ENCODE measurements at regions not wholly inside any gene's neighbourhood (a gene's known extent, or its start where the extent isn't known, plus 50 kb on each side); places are given as distances from the start of the nearest gene placed in this dataset.

GRCh38 chr11:121829159-121829643 lies 286.8 kb downstream of the BLID start:
- BruUV-seq (replicated peaks) = no TSS peak
- Histone ChIP-seq H3K4me1 (ENCODE audit: insufficient read depth, low read length, poor library complexity, severe bottlenecking) (no peaks in the 10 kb centered on the region), H3K27ac (ENCODE audit: low read depth, low read length, poor library complexity, severe bottlenecking) (no peak overlapping the region), H4K20me1 (ENCODE audit: insufficient read depth, low read length) (no peaks in the 10 kb centered on the region), H3K36me3 (ENCODE audit: insufficient read depth, low read length) (no peaks in the 10 kb centered on the region), H3K9me2 (ENCODE audit: insufficient read depth, low read length) (no peaks in the 10 kb centered on the region), H3K9me3 (ENCODE audit: low read length) (peaks cover 13% of the 10 kb centered on the region), H3K79me2 (ENCODE audit: insufficient read depth, low read depth, low read length) (no peaks in the 10 kb centered on the region), H2AFZ (ENCODE audit: low read length) (no peak overlapping the region), H3K4me2 (ENCODE audit: low read length) (no peak overlapping the region), H3K4me3 (ENCODE audit: low read depth, low read length, poor library complexity, severe bottlenecking) (no peak overlapping the region)
- ChIA-PET POLR2A (interaction anchor here (0.7 kb wide), 1 partner anchor 26 kb away, joined by 3 read pairs; no protein-coding TSS in a partner anchor), CTCF (ENCODE audit: unreplicated experiment) (no interaction called here)
- no peak for DNase-seq (ENCODE audit: low spot score)
- intact Hi-C loops (cut with micrococcal nuclease; ENCODE audit: unreplicated experiment) = no loop called here
- TF ChIP-seq EZH2phosphoT487 (IDR thresholded peaks at IDR 0.05; ENCODE audit: borderline replicate concordance, low read depth, low read length) (no peak), CTCF (conservative IDR thresholded peaks at IDR 0.05; ENCODE audit: low read length) (no peak)

GRCh38 chr11:121814962-121815361 lies 301.1 kb downstream of the BLID start:
- Histone ChIP-seq H3K36me3 (ENCODE audit: insufficient read depth, low read length) (no peaks in the 10 kb centered on the region), H3K79me2 (ENCODE audit: insufficient read depth, low read depth, low read length) (no peaks in the 10 kb centered on the region), H3K9me2 (ENCODE audit: insufficient read depth, low read length) (no peaks in the 10 kb centered on the region), H3K4me1 (ENCODE audit: insufficient read depth, low read length, poor library complexity, severe bottlenecking) (no peaks in the 10 kb centered on the region), H4K20me1 (ENCODE audit: insufficient read depth, low read length) (no peaks in the 10 kb centered on the region), H3K4me3 (ENCODE audit: low read depth, low read length, poor library complexity, severe bottlenecking) (no peak overlapping the region), H3K4me2 (ENCODE audit: low read length) (no peak overlapping the region), H3K27ac (ENCODE audit: low read depth, low read length, poor library complexity, severe bottlenecking) (no peak overlapping the region), H3K9me3 (ENCODE audit: low read length) (0 out of 2 replicates have a peak, but pooled peaks cover 12% of the 10 kb centered on the region), H2AFZ (ENCODE audit: low read length) (no peak overlapping the region)
- ChIA-PET CTCF (ENCODE audit: unreplicated experiment) (no interaction called here), POLR2A (no interaction called here)
- no peak for TF ChIP-seq EZH2phosphoT487 (IDR thresholded peaks at IDR 0.05; ENCODE audit: borderline replicate concordance, low read depth, low read length)
- TF ChIP-seq CTCF (conservative IDR thresholded peaks at IDR 0.05; ENCODE audit: low read length) = no peak
- DNase-seq (ENCODE audit: low spot score) = no peak
- no TSS peak for BruUV-seq (replicated peaks)
- intact Hi-C loops (cut with micrococcal nuclease; ENCODE audit: unreplicated experiment) = no loop called here

GRCh38 chr11:121814296-121814695 lies 301.7 kb downstream of the BLID start:
- Histone ChIP-seq H3K36me3 (ENCODE audit: insufficient read depth, low read length) (no peaks in the 10 kb centered on the region), H3K9me2 (ENCODE audit: insufficient read depth, low read length) (no peaks in the 10 kb centered on the region), H3K79me2 (ENCODE audit: insufficient read depth, low read depth, low read length) (no peaks in the 10 kb centered on the region), H3K27ac (ENCODE audit: low read depth, low read length, poor library complexity, severe bottlenecking) (no peak overlapping the region), H4K20me1 (ENCODE audit: insufficient read depth, low read length) (no peaks in the 10 kb centered on the region), H3K4me1 (ENCODE audit: insufficient read depth, low read length, poor library complexity, severe bottlenecking) (no peaks in the 10 kb centered on the region), H3K9me3 (ENCODE audit: low read length) (0 out of 2 replicates have a peak, but pooled peaks cover 12% of the 10 kb centered on the region), H3K4me3 (ENCODE audit: low read depth, low read length, poor library complexity, severe bottlenecking) (no peak overlapping the region), H3K4me2 (ENCODE audit: low read length) (no peak overlapping the region), H2AFZ (ENCODE audit: low read length) (no peak overlapping the region)
- no peak for DNase-seq (ENCODE audit: low spot score)
- ChIA-PET CTCF (ENCODE audit: unreplicated experiment) (no interaction called here), POLR2A (interaction anchor here (0.7 kb wide), 1 partner anchor 148 kb away, joined by 5 read pairs; no protein-coding TSS in a partner anchor)
- no TSS peak for BruUV-seq (replicated peaks)
- intact Hi-C loops (cut with micrococcal nuclease; ENCODE audit: unreplicated experiment) = no loop called here
- no peak for TF ChIP-seq EZH2phosphoT487 (IDR thresholded peaks at IDR 0.05; ENCODE audit: borderline replicate concordance, low read depth, low read length)
- TF ChIP-seq CTCF (conservative IDR thresholded peaks at IDR 0.05; ENCODE audit: low read length) = no peak
